ENCODE measurements at regions not wholly inside any gene's neighbourhood (a gene's known extent, or its start where the extent isn't known, plus 50 kb on each side); places are given as distances from the start of the nearest gene placed in this dataset.
A peak's percentile ranks its signal among the peaks of the same experiment; 100 is the strongest.
"Not testable (repeated sequence)": the region's sequence is repeated elsewhere in the genome, so short reads cannot be mapped to it uniquely, and the experiment has no call there.

- in situ Hi-C loops (cut with MboI; ENCODE audit: low pct_unique_long_range_greater_than_20kb, low sequenced_read_pairs) = no loop called here
- peak; percentile 2 for DNase-seq
These were observed 85.8 kb upstream of the EGFR start for GRCh38 chr7:54932818-54933543.

GRCh38 chr7:54933643-54934042 is 85.2 kb upstream of the EGFR start:
- DNase-seq = no peak
- in situ Hi-C loops (cut with MboI; ENCODE audit: low pct_unique_long_range_greater_than_20kb, low sequenced_read_pairs) = no loop called here

GRCh38 chr7:54940748-54941147 is 78.1 kb upstream of the EGFR start:
- no peak for DNase-seq
- in situ Hi-C loops (cut with MboI; ENCODE audit: low pct_unique_long_range_greater_than_20kb, low sequenced_read_pairs) = no loop called here

GRCh38 chr7:54944179-54944578 is 74.6 kb upstream of the EGFR start:
- in situ Hi-C loops (cut with MboI; ENCODE audit: low pct_unique_long_range_greater_than_20kb, low sequenced_read_pairs) = no loop called here
- DNase-seq = no peak

GRCh38 chr7:54946271-54946670 is 72.5 kb upstream of the EGFR start:
- DNase-seq = no peak
- in situ Hi-C loops (cut with MboI; ENCODE audit: low pct_unique_long_range_greater_than_20kb, low sequenced_read_pairs) = no loop called here

- in situ Hi-C loops (cut with MboI; ENCODE audit: low pct_unique_long_range_greater_than_20kb, low sequenced_read_pairs) = no loop called here
- DNase-seq = no peak
These were observed 72.1 kb upstream of the EGFR start for GRCh38 chr7:54946764-54947163.

GRCh38 chr7:54947266-54947665 is 71.6 kb upstream of the EGFR start:
- in situ Hi-C loops (cut with MboI; ENCODE audit: low pct_unique_long_range_greater_than_20kb, low sequenced_read_pairs) = no loop called here
- no peak for DNase-seq

- in situ Hi-C loops (cut with MboI; ENCODE audit: low pct_unique_long_range_greater_than_20kb, low sequenced_read_pairs); DNase-seq: not testable (repeated sequence)
These were observed 69.3 kb upstream of the EGFR start for GRCh38 chr7:54949514-54949913.

- in situ Hi-C loops (cut with MboI; ENCODE audit: low pct_unique_long_range_greater_than_20kb, low sequenced_read_pairs) = no loop called here
- DNase-seq = no peak
These were observed 63.5 kb upstream of the EGFR start for GRCh38 chr7:54955296-54955695.

GRCh38 chr7:54955696-54956420 is 63.0 kb upstream of the EGFR start:
- DNase-seq = no peak
- in situ Hi-C loops (cut with MboI; ENCODE audit: low pct_unique_long_range_greater_than_20kb, low sequenced_read_pairs) = no loop called here

- DNase-seq = no peak
- in situ Hi-C loops (cut with MboI; ENCODE audit: low pct_unique_long_range_greater_than_20kb, low sequenced_read_pairs) = no loop called here
These were observed 62.0 kb upstream of the EGFR start for GRCh38 chr7:54956865-54957264.

GRCh38 chr7:54960517-54960916 is 58.3 kb upstream of the EGFR start:
- in situ Hi-C loops (cut with MboI; ENCODE audit: low pct_unique_long_range_greater_than_20kb, low sequenced_read_pairs) = no loop called here
- DNase-seq = no peak

GRCh38 chr7:54961391-54961790 is 57.4 kb upstream of the EGFR start:
- no peak for DNase-seq
- in situ Hi-C loops (cut with MboI; ENCODE audit: low pct_unique_long_range_greater_than_20kb, low sequenced_read_pairs) = no loop called here

GRCh38 chr7:54963155-54963554 is 55.7 kb upstream of the EGFR start:
- in situ Hi-C loops (cut with MboI; ENCODE audit: low pct_unique_long_range_greater_than_20kb, low sequenced_read_pairs) = no loop called here
- DNase-seq = no peak

GRCh38 chr7:54964136-54964535 is 54.7 kb upstream of the EGFR start:
- in situ Hi-C loops (cut with MboI; ENCODE audit: low pct_unique_long_range_greater_than_20kb, low sequenced_read_pairs) = no loop called here
- DNase-seq = no peak

- DNase-seq = no peak
- in situ Hi-C loops (cut with MboI; ENCODE audit: low pct_unique_long_range_greater_than_20kb, low sequenced_read_pairs) = no loop called here
These were observed 51.4 kb upstream of the EGFR start for GRCh38 chr7:54967377-54967776.

- no peak for DNase-seq
- in situ Hi-C loops (cut with MboI; ENCODE audit: low pct_unique_long_range_greater_than_20kb, low sequenced_read_pairs) = no loop called here
These were observed 50.8 kb upstream of the EGFR start for GRCh38 chr7:54968018-54968417.
